ENCODE measurements at regions not wholly inside any gene's neighbourhood (a gene's known extent, or its start where the extent isn't known, plus 50 kb on each side); places are given as distances from the start of the nearest gene placed in this dataset.
"Not testable (repeated sequence)": the region's sequence is repeated elsewhere in the genome, so short reads cannot be mapped to it uniquely, and the experiment has no call there.

- not testable (repeated sequence) for H4K20me1 ChIP-seq (ENCODE audit: insufficient read depth, low read length); H3K9ac ChIP-seq (ENCODE audit: low read depth, low read length); H3K27me3 ChIP-seq (ENCODE audit: insufficient read depth, low read length, poor library complexity); H3K36me3 ChIP-seq (ENCODE audit: insufficient read depth, low read length); H2AFZ ChIP-seq (ENCODE audit: low read depth, low read length); H3K4me2 ChIP-seq (ENCODE audit: insufficient read depth, low read length); H3K27ac ChIP-seq (ENCODE audit: low read length); H3K79me2 ChIP-seq (ENCODE audit: insufficient read depth, low read length); H3K4me1 ChIP-seq (ENCODE audit: insufficient read depth, low read length); H3K9me3 ChIP-seq (ENCODE audit: insufficient read depth, low read length, severe bottlenecking); ATAC-seq (ENCODE audit: insufficient read depth, low read depth); H3K4me3 ChIP-seq (ENCODE audit: low read depth in 1 of 2, low read length in 2 of 2); DNase-seq
These were observed 75.4 kb upstream of the EXOC4 start for GRCh38 chr7:133177476-133177875.

DNA sequence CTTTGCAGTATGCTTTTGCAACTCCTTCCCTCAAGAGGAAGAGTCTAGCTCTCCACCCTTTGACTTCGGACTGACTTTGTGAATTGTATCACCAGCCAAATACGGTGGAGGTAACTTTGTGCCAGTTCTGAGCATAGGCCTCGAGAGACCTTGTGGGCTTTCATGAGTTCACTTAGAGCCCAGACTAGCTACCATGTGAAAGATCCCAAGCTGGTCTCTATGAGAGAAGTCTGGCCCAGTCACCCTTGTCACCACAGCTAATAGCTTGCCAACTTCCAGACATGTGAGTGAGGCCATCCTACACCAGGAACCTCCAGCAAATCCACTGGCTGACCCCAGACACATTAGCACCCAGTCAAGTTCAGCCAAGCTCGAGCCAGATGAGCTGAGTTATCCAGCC, 72.2 kb upstream of the EXOC4 start:
- no peak for DNase-seq
- Histone ChIP-seq H3K79me2 (ENCODE audit: insufficient read depth, low read length) (no peaks in the 10 kb centered on the region), H3K4me1 (ENCODE audit: insufficient read depth, low read length) (no peaks in the 10 kb centered on the region), H3K27ac (ENCODE audit: low read length) (no peak overlapping the region), H3K4me2 (ENCODE audit: insufficient read depth, low read length) (no peak overlapping the region), H3K9me3 (ENCODE audit: insufficient read depth, low read length, severe bottlenecking) (no peaks in the 10 kb centered on the region), H3K36me3 (ENCODE audit: insufficient read depth, low read length) (no peaks in the 10 kb centered on the region), H4K20me1 (ENCODE audit: insufficient read depth, low read length) (no peaks in the 10 kb centered on the region), H2AFZ (ENCODE audit: low read depth, low read length) (no peak overlapping the region), H3K27me3 (ENCODE audit: insufficient read depth, low read length, poor library complexity) (peaks cover 3% of the 10 kb centered on the region), H3K4me3 (ENCODE audit: low read depth in 1 of 2, low read length in 2 of 2) (no peak overlapping the region), H3K9ac (ENCODE audit: low read depth, low read length) (no peak overlapping the region)
- ATAC-seq (ENCODE audit: insufficient read depth, low read depth): no peak
- TF ChIP-seq, protein P1, sequence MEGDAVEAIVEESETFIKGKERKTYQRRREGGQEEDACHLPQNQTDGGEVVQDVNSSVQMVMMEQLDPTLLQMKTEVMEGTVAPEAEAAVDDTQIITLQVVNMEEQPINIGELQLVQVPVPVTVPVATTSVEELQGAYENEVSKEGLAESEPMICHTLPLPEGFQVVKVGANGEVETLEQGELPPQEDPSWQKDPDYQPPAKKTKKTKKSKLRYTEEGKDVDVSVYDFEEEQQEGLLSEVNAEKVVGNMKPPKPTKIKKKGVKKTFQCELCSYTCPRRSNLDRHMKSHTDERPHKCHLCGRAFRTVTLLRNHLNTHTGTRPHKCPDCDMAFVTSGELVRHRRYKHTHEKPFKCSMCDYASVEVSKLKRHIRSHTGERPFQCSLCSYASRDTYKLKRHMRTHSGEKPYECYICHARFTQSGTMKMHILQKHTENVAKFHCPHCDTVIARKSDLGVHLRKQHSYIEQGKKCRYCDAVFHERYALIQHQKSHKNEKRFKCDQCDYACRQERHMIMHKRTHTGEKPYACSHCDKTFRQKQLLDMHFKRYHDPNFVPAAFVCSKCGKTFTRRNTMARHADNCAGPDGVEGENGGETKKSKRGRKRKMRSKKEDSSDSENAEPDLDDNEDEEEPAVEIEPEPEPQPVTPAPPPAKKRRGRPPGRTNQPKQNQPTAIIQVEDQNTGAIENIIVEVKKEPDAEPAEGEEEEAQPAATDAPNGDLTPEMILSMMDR (IDR thresholded peaks at IDR 0.05; ENCODE audit: borderline replicate concordance, extremely low read depth, low read length, poor library complexity, severe bottlenecking): no peak
- TF ChIP-seq EZH2 (IDR thresholded peaks at IDR 0.05; ENCODE audit: borderline replicate concordance, low read depth, low read length, severe bottlenecking): no peak

- H3K4me2 ChIP-seq (ENCODE audit: insufficient read depth, low read length): no peak overlapping the region
- no peak overlapping the region for H3K9ac ChIP-seq (ENCODE audit: low read depth, low read length)
- no peak overlapping the region for H2AFZ ChIP-seq (ENCODE audit: low read depth, low read length)
- ATAC-seq (ENCODE audit: insufficient read depth, low read depth) (no peak), DNase-seq (no peak)
- no peaks in the 10 kb centered on the region for H3K36me3 ChIP-seq (ENCODE audit: insufficient read depth, low read length)
- peaks cover 3% of the 10 kb centered on the region for H3K27me3 ChIP-seq (ENCODE audit: insufficient read depth, low read length, poor library complexity)
- no peaks in the 10 kb centered on the region for H3K4me1 ChIP-seq (ENCODE audit: insufficient read depth, low read length)
- H3K4me3 ChIP-seq (ENCODE audit: low read depth in 1 of 2, low read length in 2 of 2): no peak overlapping the region
- H3K79me2 ChIP-seq (ENCODE audit: insufficient read depth, low read length): no peaks in the 10 kb centered on the region
- no peak overlapping the region for H3K27ac ChIP-seq (ENCODE audit: low read length)
- H4K20me1 ChIP-seq (ENCODE audit: insufficient read depth, low read length): no peaks in the 10 kb centered on the region
- H3K9me3 ChIP-seq (ENCODE audit: insufficient read depth, low read length, severe bottlenecking): no peaks in the 10 kb centered on the region
- TF ChIP-seq EZH2 (IDR thresholded peaks at IDR 0.05; ENCODE audit: borderline replicate concordance, low read depth, low read length, severe bottlenecking): no peak
- TF ChIP-seq, protein P1 (IDR thresholded peaks at IDR 0.05; ENCODE audit: borderline replicate concordance, extremely low read depth, low read length, poor library complexity, severe bottlenecking): no peak
These were observed 69.7 kb upstream of the EXOC4 start for GRCh38 chr7:133183042-133183794.

DNA sequence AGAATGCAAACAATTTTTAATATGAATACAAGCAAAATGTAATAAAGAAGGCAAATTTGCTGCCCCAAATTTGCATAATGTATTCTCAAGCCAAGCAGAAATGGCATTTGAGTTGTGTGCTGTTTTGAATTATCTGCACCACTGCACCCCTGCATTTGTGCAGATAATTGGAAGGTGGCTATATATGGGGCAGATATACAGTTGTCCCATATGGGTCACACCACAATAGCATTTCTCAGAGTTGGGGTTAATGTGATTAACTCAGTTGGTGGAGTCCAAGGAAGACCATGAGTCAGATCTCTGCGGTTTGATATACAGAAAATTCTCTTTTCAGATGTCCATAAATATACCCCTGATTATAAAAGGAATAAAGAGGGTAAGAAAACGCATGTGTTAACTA, 68.9 kb upstream of the EXOC4 start:
- no peak overlapping the region for H3K27ac ChIP-seq (ENCODE audit: low read length)
- no peak overlapping the region for H3K4me2 ChIP-seq (ENCODE audit: insufficient read depth, low read length)
- H3K79me2 ChIP-seq (ENCODE audit: insufficient read depth, low read length): no peaks in the 10 kb centered on the region
- no peak overlapping the region for H3K4me3 ChIP-seq (ENCODE audit: low read depth in 1 of 2, low read length in 2 of 2)
- H3K27me3 ChIP-seq (ENCODE audit: insufficient read depth, low read length, poor library complexity): peaks cover 3% of the 10 kb centered on the region
- H4K20me1 ChIP-seq (ENCODE audit: insufficient read depth, low read length): no peaks in the 10 kb centered on the region
- H3K9ac ChIP-seq (ENCODE audit: low read depth, low read length): no peak overlapping the region
- ATAC-seq (ENCODE audit: insufficient read depth, low read depth): no peak
- TF ChIP-seq, protein P1 (IDR thresholded peaks at IDR 0.05; ENCODE audit: borderline replicate concordance, extremely low read depth, low read length, poor library complexity, severe bottlenecking): no peak
- no peak for TF ChIP-seq EZH2 (IDR thresholded peaks at IDR 0.05; ENCODE audit: borderline replicate concordance, low read depth, low read length, severe bottlenecking)
- H2AFZ ChIP-seq (ENCODE audit: low read depth, low read length): no peak overlapping the region
- no peak for DNase-seq
- no peaks in the 10 kb centered on the region for H3K9me3 ChIP-seq (ENCODE audit: insufficient read depth, low read length, severe bottlenecking)
- no peaks in the 10 kb centered on the region for H3K36me3 ChIP-seq (ENCODE audit: insufficient read depth, low read length)
- H3K4me1 ChIP-seq (ENCODE audit: insufficient read depth, low read length): no peaks in the 10 kb centered on the region

Data from DND-41 (cell line).